ENCODE measurements at regions not wholly inside any gene's neighbourhood (a gene's known extent, or its start where the extent isn't known, plus 50 kb on each side); places are given as distances from the start of the nearest gene placed in this dataset.

DNA sequence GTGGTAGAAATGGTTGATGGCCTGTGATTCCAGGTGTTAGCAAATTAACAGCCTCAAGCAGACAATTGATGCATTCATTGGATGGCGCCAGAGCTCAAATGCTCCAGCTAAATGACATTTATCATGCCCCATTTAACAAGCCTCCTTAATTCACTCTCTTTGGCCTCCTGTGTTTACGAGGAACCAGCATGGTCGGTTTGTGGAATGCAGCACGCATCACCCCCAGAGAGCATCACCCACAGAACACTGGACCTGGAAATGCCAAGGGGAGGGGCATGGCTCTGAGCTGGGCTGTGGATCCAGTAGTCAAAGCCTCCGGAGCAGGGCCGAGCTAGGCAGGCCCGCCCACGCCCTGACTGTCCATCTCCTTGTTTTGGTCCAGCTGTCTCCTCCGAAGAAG is 434.0 kb downstream of the GADD45G start:
- ATAC-seq (no peak), DNase-seq (no peak)
- WGBS, 2 donors = 80 to 85% methylated on average over 9 of the region's 9 CpGs
- TF ChIP-seq CTCF (IDR thresholded peaks at IDR 0.05) = no peak
- H3K27ac ChIP-seq = no peak overlapping the region
- no peaks in the 10 kb centered on the region for H3K9me3 ChIP-seq
- H3K4me1 ChIP-seq = no peaks in the 10 kb centered on the region
- H3K27me3 ChIP-seq = no peaks in the 10 kb centered on the region
- no peak overlapping the region for H3K4me3 ChIP-seq
- intact Hi-C loops (cut with DNase I) = no loop called here
- no peaks in the 10 kb centered on the region for H3K36me3 ChIP-seq

DNA sequence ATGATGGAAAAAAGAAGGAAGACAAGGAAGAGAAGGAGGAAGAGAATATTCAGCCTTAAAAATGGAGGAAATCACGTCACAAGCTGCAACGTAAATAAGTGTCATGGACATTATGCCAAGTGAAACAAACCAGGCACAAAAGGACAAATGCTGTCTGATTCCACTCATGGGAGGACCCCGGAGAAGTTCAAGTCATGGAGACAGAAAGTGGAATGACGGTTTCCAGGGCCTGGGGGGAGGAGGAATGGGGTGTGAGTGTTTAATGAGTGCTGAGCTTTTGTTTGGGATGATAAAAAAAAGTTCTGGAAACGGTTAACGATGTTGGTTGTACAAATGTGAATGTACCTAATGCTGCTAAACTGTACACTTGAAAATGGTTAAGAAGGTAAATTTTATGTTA is 439.5 kb downstream of the GADD45G start:
- H3K27ac ChIP-seq = no peak overlapping the region
- 41 to 43% methylated on average over 6 of the region's 6 CpGs for WGBS, 2 donors
- H3K36me3 ChIP-seq = no peaks in the 10 kb centered on the region
- peaks cover 0 to 9% (median 0%) of the 10 kb centered on the region in 11 donors for H3K9me3 ChIP-seq
- intact Hi-C loops (cut with DNase I) = no loop called here
- DNase-seq (no peak), ATAC-seq (no peak)
- H3K4me3 ChIP-seq = no peak overlapping the region
- H3K27me3 ChIP-seq = no peaks in the 10 kb centered on the region
- H3K4me1 ChIP-seq = no peaks in the 10 kb centered on the region
- TF ChIP-seq CTCF (IDR thresholded peaks at IDR 0.05) = no peak

GRCh38 chr9:90044710-90045151 is 439.9 kb downstream of the GADD45G start:
- WGBS, 2 donors = 67 to 77% methylated on average over 7 of the region's 7 CpGs
- ATAC-seq = no peak
- H3K4me3 ChIP-seq = no peak overlapping the region

GRCh38 chr9:90046317-90046861 is 441.6 kb downstream of the GADD45G start:
- no peak overlapping the region for H3K27ac ChIP-seq
- no peaks in the 10 kb centered on the region for H3K27me3 ChIP-seq
- ATAC-seq (no peak), DNase-seq (no peak)
- H3K4me3 ChIP-seq = no peak overlapping the region
- no peaks in the 10 kb centered on the region for H3K4me1 ChIP-seq
- H3K9me3 ChIP-seq = peaks cover 0 to 12% (median 0%) of the 10 kb centered on the region in 11 donors
- intact Hi-C loops (cut with DNase I) = no loop called here
- no peaks in the 10 kb centered on the region for H3K36me3 ChIP-seq
- 88 to 91% methylated on average over 7 of the region's 7 CpGs for WGBS, 2 donors
- TF ChIP-seq CTCF (IDR thresholded peaks at IDR 0.05) = no peak

More at GRCh38 chr9:90044710-90045151, 439.9 kb downstream of the GADD45G start:
- no peak for DNase-seq
- Histone ChIP-seq H3K36me3 (no peaks in the 10 kb centered on the region), H3K27ac (no peak overlapping the region), H3K9me3 (peaks cover 0 to 12% (median 0%) of the 10 kb centered on the region in 11 donors), H3K27me3 (no peaks in the 10 kb centered on the region), H3K4me1 (no peaks in the 10 kb centered on the region)
- intact Hi-C loops (cut with DNase I) = no loop called here
- no peak for TF ChIP-seq CTCF (IDR thresholded peaks at IDR 0.05)
